ENCODE measurements at regions not wholly inside any gene's neighbourhood (a gene's known extent, or its start where the extent isn't known, plus 50 kb on each side); places are given as distances from the start of the nearest gene placed in this dataset.

- Histone ChIP-seq H3K4me1 (ENCODE audit: insufficient read depth, low read length, poor library complexity, severe bottlenecking) (no peaks in the 10 kb centered on the region), H3K27me3 (replicated peaks; ENCODE audit: insufficient read depth, low read depth, low read length, poor library complexity) (no peaks in the 10 kb centered on the region), H3K27ac (ENCODE audit: low read depth, low read length, poor library complexity, severe bottlenecking) (no peak overlapping the region), H3K9me3 (ENCODE audit: low read depth, low read length, poor library complexity, severe bottlenecking) (no peaks in the 10 kb centered on the region), H3K36me3 (ENCODE audit: insufficient read depth, low read length, poor library complexity, severe bottlenecking) (no peaks in the 10 kb centered on the region), H3K4me3 (ENCODE audit: low read depth, low read length, poor library complexity, severe bottlenecking) (no peak overlapping the region)
- TF ChIP-seq CTCF (conservative IDR thresholded peaks at IDR 0.05; ENCODE audit: low read depth, low read length) = no peak
- no peak for TF ChIP-seq EZH2 (IDR thresholded peaks at IDR 0.05; ENCODE audit: borderline replicate concordance, low read depth, low read length, poor library complexity, severe bottlenecking)
- ChIA-PET CTCF (no interaction called here), POLR2A (ENCODE audit: low non-redundant PET) (no interaction called here)
- DNase-seq (ENCODE audit: low spot score) = no peak
- intact Hi-C loops (cut with micrococcal nuclease; ENCODE audit: unreplicated experiment) = no loop called here
- BruUV-seq (replicated peaks) = no TSS peak
Observed at GRCh38 chr21:16037421-16037955, 307.7 kb downstream of the USP25 start.

DNA sequence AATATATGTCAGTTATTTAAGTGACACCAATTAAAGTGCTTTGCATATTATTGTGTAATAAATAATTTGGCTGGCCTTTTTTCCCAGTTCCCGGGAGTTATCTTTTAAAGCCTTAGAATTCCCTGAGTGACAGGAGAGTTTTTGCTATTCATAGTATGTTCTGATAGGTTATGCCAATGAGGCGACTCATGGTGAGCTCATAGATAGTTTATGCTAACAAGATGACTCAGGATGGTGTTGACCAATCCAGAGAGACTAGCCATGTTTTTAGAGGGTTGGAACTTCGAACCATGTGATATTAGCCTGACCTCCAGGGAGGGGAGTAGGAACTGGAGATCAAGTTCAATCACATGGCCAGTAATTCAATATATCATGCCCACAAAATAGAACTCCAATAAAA is 310.8 kb downstream of the USP25 start:
- Histone ChIP-seq H3K27me3 (replicated peaks; ENCODE audit: insufficient read depth, low read depth, low read length, poor library complexity) (no peaks in the 10 kb centered on the region), H3K27ac (ENCODE audit: low read depth, low read length, poor library complexity, severe bottlenecking) (no peak overlapping the region), H3K4me1 (ENCODE audit: insufficient read depth, low read length, poor library complexity, severe bottlenecking) (no peaks in the 10 kb centered on the region), H3K4me3 (ENCODE audit: low read depth, low read length, poor library complexity, severe bottlenecking) (no peak overlapping the region), H3K9me3 (ENCODE audit: low read depth, low read length, poor library complexity, severe bottlenecking) (no peaks in the 10 kb centered on the region), H3K36me3 (ENCODE audit: insufficient read depth, low read length, poor library complexity, severe bottlenecking) (no peaks in the 10 kb centered on the region)
- CTCF ChIA-PET = no interaction called here
- POLR2A ChIA-PET (ENCODE audit: low non-redundant PET) = interaction anchor here (0.6 kb wide), 1 partner anchor 15 kb away, joined by 5 read pairs; no protein-coding TSS in a partner anchor
- no TSS peak for BruUV-seq (replicated peaks)
- DNase-seq (ENCODE audit: low spot score) = peak; percentile 1
- intact Hi-C loops (cut with micrococcal nuclease; ENCODE audit: unreplicated experiment) = no loop called here
- TF ChIP-seq CTCF (conservative IDR thresholded peaks at IDR 0.05; ENCODE audit: low read depth, low read length) (no peak), EZH2 (IDR thresholded peaks at IDR 0.05; ENCODE audit: borderline replicate concordance, low read depth, low read length, poor library complexity, severe bottlenecking) (no peak)

DNA sequence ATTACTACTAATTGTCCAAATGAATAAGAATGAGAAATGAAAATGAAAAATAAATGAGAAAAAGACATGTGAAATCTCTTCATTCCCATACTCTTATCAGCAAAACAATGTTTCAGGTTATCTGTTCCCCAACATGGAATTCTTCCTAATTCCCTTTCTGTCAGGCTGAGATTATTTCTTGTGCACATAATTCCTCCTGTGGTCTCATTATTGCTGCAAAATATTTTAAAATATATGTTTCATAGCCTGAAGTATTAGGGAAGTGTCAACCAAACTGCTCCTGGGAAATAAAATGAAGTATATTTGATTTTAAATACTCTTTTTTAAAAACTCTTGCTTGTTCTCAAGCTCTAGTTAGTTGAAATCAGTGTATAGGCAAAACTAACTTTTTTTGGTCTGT is 314.9 kb downstream of the USP25 start:
- TF ChIP-seq EZH2 (IDR thresholded peaks at IDR 0.05; ENCODE audit: borderline replicate concordance, low read depth, low read length, poor library complexity, severe bottlenecking) = no peak
- TF ChIP-seq CTCF (conservative IDR thresholded peaks at IDR 0.05; ENCODE audit: low read depth, low read length) = no peak
- ChIA-PET CTCF (no interaction called here), POLR2A (ENCODE audit: low non-redundant PET) (no interaction called here)
- Histone ChIP-seq H3K36me3 (ENCODE audit: insufficient read depth, low read length, poor library complexity, severe bottlenecking) (no peaks in the 10 kb centered on the region), H3K4me3 (ENCODE audit: low read depth, low read length, poor library complexity, severe bottlenecking) (no peak overlapping the region), H3K27ac (ENCODE audit: low read depth, low read length, poor library complexity, severe bottlenecking) (no peak overlapping the region), H3K4me1 (ENCODE audit: insufficient read depth, low read length, poor library complexity, severe bottlenecking) (no peaks in the 10 kb centered on the region), H3K27me3 (replicated peaks; ENCODE audit: insufficient read depth, low read depth, low read length, poor library complexity) (no peaks in the 10 kb centered on the region), H3K9me3 (ENCODE audit: low read depth, low read length, poor library complexity, severe bottlenecking) (no peaks in the 10 kb centered on the region)
- no TSS peak for BruUV-seq (replicated peaks)
- DNase-seq (ENCODE audit: low spot score) = no peak
- intact Hi-C loops (cut with micrococcal nuclease; ENCODE audit: unreplicated experiment) = no loop called here

Measured in A673 (cell line).